Fibroblast of skin of left quadriceps (primary cell): ENCODE measurements at regions not wholly inside any gene's neighbourhood (a gene's known extent, or its start where the extent isn't known, plus 50 kb on each side); places are given as distances from the start of the nearest gene placed in this dataset.

ENCODE experiments used
- DNase-seq, 2 experiments: peaks; one replicate each; pipeline ENCODE4 v3.0.0-alpha.2; 2013; ENCODE audit warnings: low read depth in 2 of 2

GRCh38 chr10:131561897-131562296, 250.4 kb upstream of the TCERG1L start:
- no peak for DNase-seq

GRCh38 chr10:131563411-131563810, 251.9 kb upstream of the TCERG1L start:
- DNase-seq: no peak

- no peak for DNase-seq
Measured at GRCh38 chr10:131567279-131568162, 256.0 kb upstream of the TCERG1L start.

- no peak for DNase-seq
Measured at GRCh38 chr10:131568866-131569265, 257.3 kb upstream of the TCERG1L start.

- no peak for DNase-seq
Measured at GRCh38 chr10:131569851-131570715, 258.6 kb upstream of the TCERG1L start.

- no peak for DNase-seq
Measured at GRCh38 chr10:131570716-131571307, 259.3 kb upstream of the TCERG1L start.

GRCh38 chr10:131571346-131571745, 259.8 kb upstream of the TCERG1L start:
- no peak for DNase-seq

- no peak for DNase-seq
Measured at GRCh38 chr10:131571865-131572264, 260.3 kb upstream of the TCERG1L start.

- no peak for DNase-seq
Measured at GRCh38 chr10:131573256-131573655, 261.7 kb upstream of the TCERG1L start.

GRCh38 chr10:131573707-131574106, 262.2 kb upstream of the TCERG1L start:
- DNase-seq: no peak

- no peak for DNase-seq
Measured at GRCh38 chr10:131574363-131574706, 262.8 kb upstream of the TCERG1L start.

- no peak for DNase-seq
Measured at GRCh38 chr10:131574707-131575430, 263.3 kb upstream of the TCERG1L start.

GRCh38 chr10:131575877-131576276, 264.4 kb upstream of the TCERG1L start:
- DNase-seq: no peak

- DNase-seq: no peak
Measured at GRCh38 chr10:131576341-131577177, 265.0 kb upstream of the TCERG1L start.

GRCh38 chr10:131577178-131577555, 265.6 kb upstream of the TCERG1L start:
- no peak for DNase-seq

- DNase-seq: no peak
Measured at GRCh38 chr10:131577786-131578471, 266.4 kb upstream of the TCERG1L start.

- DNase-seq: no peak
Measured at GRCh38 chr10:131578472-131578970, 267.0 kb upstream of the TCERG1L start.

- DNase-seq: no peak
Measured at GRCh38 chr10:131579251-131580071, 267.9 kb upstream of the TCERG1L start.

GRCh38 chr10:131580076-131580652, 268.6 kb upstream of the TCERG1L start:
- DNase-seq: no peak
